Ishikawa (cell line): ENCODE measurements at regions not wholly inside any gene's neighbourhood (a gene's known extent, or its start where the extent isn't known, plus 50 kb on each side); places are given as distances from the start of the nearest gene placed in this dataset.

Source experiments
- CEBPB ChIP-seq: IDR thresholded peaks from 2 replicates; pipeline ENCODE4 v1.6.1; 2012
- CREB1 ChIP-seq: IDR thresholded peaks from 2 replicates; pipeline ENCODE4 v1.6.1; 2012; ENCODE audit warnings: low read depth
- EGR1 ChIP-seq: IDR thresholded peaks from 2 replicates; pipeline ENCODE4 v1.6.1; 2012
- EP300 ChIP-seq: IDR thresholded peaks from 2 replicates; pipeline ENCODE4 v1.6.1; 2012; ENCODE audit warnings: borderline replicate concordance
- FOXM1 ChIP-seq: IDR thresholded peaks from 2 replicates; pipeline ENCODE4 v1.6.1; 2012; ENCODE audit warnings: low read depth, borderline replicate concordance
- NFIC ChIP-seq: IDR thresholded peaks from 2 replicates; pipeline ENCODE4 v1.6.1; 2012
- RAD21 ChIP-seq: IDR thresholded peaks from 2 replicates; pipeline ENCODE4 v1.6.1; 2012; ENCODE audit warnings: low read depth
- TAF1 ChIP-seq: IDR thresholded peaks from 2 replicates; pipeline ENCODE4 v1.6.1; 2012; ENCODE audit warnings: low read depth, mild to moderate bottlenecking
- TCF12 ChIP-seq: IDR thresholded peaks from 2 replicates; pipeline ENCODE4 v1.6.1; 2012; ENCODE audit warnings: low read depth
- TEAD4 ChIP-seq: IDR thresholded peaks from 2 replicates; pipeline ENCODE4 v1.6.1; 2012
- YY1 ChIP-seq: IDR thresholded peaks from 2 replicates; pipeline ENCODE4 v1.6.1; 2012; ENCODE audit warnings: low read depth
- ZBTB7A ChIP-seq: IDR thresholded peaks from 2 replicates; pipeline ENCODE4 v1.6.1; 2012; ENCODE audit warnings: low read depth
- TF ChIP-seq, protein P1 (sequence below): IDR thresholded peaks from 2 replicates; pipeline ENCODE4 v1.6.1; 2012
- TF ChIP-seq, protein P2 (sequence below): IDR thresholded peaks from 2 replicates; pipeline ENCODE4 v1.6.1; 2012; ENCODE audit warnings: low read depth, mild to moderate bottlenecking
- TF ChIP-seq, protein P3 (sequence below): IDR thresholded peaks from 2 replicates; pipeline ENCODE4 v1.6.1; 2012

DNA sequence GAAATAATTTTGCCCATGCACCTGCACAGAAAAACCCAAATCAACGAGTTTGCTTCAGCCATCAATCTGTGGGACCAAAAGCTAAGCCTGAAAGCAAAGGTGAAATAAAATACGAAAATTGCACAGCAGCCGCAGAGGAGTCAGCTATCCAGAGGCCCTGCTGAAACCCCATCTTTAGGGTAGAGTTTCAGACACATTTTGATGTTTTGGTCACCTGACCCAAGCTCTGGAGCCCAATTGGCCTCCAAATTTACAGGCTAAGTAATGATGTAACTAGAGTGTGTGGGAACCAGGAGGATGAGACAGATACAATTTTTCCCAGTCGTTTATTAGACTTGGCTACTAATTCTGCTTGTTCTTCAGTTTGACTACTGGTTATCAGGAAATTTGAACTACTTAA, 308.6 kb upstream of the ATP11B start:
- TF ChIP-seq EGR1: no peak
- no peak for TF ChIP-seq TCF12
- no peak for TF ChIP-seq EP300
- TF ChIP-seq YY1: no peak
- TF ChIP-seq ZBTB7A: no peak
- no peak for TF ChIP-seq FOXM1
- TF ChIP-seq RAD21: no peak
- no peak for TF ChIP-seq CREB1
- TF ChIP-seq TEAD4: no peak
- TF ChIP-seq, protein P1, sequence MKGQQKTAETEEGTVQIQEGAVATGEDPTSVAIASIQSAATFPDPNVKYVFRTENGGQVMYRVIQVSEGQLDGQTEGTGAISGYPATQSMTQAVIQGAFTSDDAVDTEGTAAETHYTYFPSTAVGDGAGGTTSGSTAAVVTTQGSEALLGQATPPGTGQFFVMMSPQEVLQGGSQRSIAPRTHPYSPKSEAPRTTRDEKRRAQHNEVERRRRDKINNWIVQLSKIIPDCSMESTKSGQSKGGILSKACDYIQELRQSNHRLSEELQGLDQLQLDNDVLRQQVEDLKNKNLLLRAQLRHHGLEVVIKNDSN: no peak
- TF ChIP-seq CEBPB: no peak
- no peak for TF ChIP-seq NFIC
- TF ChIP-seq TAF1: no peak
- TF ChIP-seq, protein P2, sequence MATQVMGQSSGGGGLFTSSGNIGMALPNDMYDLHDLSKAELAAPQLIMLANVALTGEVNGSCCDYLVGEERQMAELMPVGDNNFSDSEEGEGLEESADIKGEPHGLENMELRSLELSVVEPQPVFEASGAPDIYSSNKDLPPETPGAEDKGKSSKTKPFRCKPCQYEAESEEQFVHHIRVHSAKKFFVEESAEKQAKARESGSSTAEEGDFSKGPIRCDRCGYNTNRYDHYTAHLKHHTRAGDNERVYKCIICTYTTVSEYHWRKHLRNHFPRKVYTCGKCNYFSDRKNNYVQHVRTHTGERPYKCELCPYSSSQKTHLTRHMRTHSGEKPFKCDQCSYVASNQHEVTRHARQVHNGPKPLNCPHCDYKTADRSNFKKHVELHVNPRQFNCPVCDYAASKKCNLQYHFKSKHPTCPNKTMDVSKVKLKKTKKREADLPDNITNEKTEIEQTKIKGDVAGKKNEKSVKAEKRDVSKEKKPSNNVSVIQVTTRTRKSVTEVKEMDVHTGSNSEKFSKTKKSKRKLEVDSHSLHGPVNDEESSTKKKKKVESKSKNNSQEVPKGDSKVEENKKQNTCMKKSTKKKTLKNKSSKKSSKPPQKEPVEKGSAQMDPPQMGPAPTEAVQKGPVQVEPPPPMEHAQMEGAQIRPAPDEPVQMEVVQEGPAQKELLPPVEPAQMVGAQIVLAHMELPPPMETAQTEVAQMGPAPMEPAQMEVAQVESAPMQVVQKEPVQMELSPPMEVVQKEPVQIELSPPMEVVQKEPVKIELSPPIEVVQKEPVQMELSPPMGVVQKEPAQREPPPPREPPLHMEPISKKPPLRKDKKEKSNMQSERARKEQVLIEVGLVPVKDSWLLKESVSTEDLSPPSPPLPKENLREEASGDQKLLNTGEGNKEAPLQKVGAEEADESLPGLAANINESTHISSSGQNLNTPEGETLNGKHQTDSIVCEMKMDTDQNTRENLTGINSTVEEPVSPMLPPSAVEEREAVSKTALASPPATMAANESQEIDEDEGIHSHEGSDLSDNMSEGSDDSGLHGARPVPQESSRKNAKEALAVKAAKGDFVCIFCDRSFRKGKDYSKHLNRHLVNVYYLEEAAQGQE: no peak
- TF ChIP-seq, protein P3, sequence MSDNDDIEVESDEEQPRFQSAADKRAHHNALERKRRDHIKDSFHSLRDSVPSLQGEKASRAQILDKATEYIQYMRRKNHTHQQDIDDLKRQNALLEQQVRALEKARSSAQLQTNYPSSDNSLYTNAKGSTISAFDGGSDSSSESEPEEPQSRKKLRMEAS: no peak

DNA sequence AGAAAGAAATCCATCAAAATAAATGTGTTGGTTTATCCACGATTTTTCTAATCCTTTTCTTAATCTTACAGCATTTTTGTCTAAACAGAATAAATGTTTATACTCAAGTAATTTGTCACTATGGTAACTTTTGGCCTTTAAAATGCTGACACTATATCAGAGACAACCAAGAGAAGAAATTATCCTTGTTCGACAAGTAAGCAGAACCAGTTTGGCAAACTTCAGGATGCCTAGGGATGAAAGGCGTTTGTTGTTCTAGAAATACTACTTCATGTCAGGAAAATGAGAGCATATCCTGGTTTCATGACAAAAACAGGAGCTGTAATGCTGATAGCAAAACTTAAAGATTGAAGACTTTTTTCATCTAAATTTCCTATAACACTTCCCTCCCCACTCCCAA, 308.0 kb upstream of the ATP11B start:
- TF ChIP-seq NFIC (no peak), CEBPB (no peak), EP300 (no peak), YY1 (no peak), RAD21 (no peak)
- TF ChIP-seq, protein P2: no peak

DNA sequence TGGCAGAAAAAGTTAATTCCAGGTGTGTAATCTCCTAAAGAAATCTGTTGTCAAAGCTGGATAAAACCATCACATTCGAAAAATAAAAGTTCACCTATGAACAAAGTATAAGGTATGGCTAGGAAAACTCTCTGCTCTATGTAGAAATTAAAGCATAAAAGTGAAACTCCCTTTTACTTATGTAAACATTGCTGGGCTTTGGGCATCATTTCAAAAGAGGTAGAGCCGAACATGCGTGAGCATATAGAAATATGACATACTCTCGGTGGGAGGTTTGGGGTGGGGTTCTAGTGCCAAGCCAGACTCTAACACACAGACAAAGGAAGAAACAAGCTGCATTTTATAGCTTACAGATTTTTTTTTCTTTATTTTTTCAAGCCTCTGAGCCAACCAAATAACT, 306.8 kb upstream of the ATP11B start:
- TF ChIP-seq ZBTB7A (no peak), YY1 (no peak), FOXM1 (no peak), CREB1 (no peak), EGR1 (no peak), TEAD4 (no peak), RAD21 (no peak), TAF1 (no peak), NFIC (no peak), CEBPB (no peak), TCF12 (no peak), EP300 (no peak)
- TF ChIP-seq, protein P2: no peak
- TF ChIP-seq, protein P3: no peak
- TF ChIP-seq, protein P1: no peak

DNA sequence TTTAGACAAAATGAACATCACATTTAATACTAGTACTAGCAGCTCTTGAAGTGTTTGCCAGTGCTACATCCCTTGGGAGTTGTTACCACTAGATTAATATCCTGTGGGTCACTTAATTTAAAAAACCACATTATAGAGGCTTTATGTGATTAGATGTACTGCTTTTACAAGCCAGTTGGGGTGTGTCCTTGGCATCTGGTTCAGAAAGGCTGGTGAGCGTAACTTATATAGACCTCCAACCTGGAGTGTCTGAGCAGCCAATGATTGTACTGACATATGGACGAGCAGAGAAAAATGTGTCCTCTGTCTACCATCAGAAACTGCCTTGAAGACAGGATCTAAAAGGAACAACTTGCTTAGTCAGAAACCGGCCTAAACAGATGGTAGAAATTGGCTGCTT, 306.2 kb upstream of the ATP11B start:
- no peak for TF ChIP-seq TCF12
- no peak for TF ChIP-seq NFIC
- TF ChIP-seq TEAD4: no peak
- TF ChIP-seq FOXM1: no peak
- TF ChIP-seq, protein P1: no peak
- TF ChIP-seq EP300: no peak
- TF ChIP-seq ZBTB7A: no peak

DNA sequence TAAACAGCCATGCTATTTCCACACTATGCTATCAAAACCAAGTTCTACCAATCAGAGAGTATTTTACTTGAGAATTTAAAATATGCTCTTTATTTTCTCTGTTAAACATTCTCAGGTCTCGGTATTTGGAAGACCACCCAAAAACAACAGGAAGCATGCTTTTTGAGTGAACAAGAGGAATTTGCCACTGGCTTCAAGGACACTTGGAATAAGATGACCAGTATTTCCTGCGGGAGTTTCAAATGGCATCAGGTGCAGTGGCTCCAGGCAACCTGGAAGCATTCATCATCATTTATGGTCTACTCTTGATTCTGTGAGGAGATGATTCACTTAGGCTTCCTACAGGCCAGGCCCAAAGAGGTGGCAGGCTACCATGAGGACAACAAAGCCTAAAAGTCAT, 305.7 kb upstream of the ATP11B start:
- TF ChIP-seq CREB1 (no peak), TEAD4 (no peak), RAD21 (no peak), TCF12 (no peak), ZBTB7A (no peak), TAF1 (no peak), EGR1 (no peak), CEBPB (no peak), YY1 (no peak), FOXM1 (no peak), EP300 (no peak), NFIC (no peak)
- TF ChIP-seq, protein P1: no peak
- TF ChIP-seq, protein P2: no peak
- TF ChIP-seq, protein P3: no peak
